ENCODE measurements at regions not wholly inside any gene's neighbourhood (a gene's known extent, or its start where the extent isn't known, plus 50 kb on each side); places are given as distances from the start of the nearest gene placed in this dataset.
"Not testable (repeated sequence)": the region's sequence is repeated elsewhere in the genome, so short reads cannot be mapped to it uniquely, and the experiment has no call there.

DNA sequence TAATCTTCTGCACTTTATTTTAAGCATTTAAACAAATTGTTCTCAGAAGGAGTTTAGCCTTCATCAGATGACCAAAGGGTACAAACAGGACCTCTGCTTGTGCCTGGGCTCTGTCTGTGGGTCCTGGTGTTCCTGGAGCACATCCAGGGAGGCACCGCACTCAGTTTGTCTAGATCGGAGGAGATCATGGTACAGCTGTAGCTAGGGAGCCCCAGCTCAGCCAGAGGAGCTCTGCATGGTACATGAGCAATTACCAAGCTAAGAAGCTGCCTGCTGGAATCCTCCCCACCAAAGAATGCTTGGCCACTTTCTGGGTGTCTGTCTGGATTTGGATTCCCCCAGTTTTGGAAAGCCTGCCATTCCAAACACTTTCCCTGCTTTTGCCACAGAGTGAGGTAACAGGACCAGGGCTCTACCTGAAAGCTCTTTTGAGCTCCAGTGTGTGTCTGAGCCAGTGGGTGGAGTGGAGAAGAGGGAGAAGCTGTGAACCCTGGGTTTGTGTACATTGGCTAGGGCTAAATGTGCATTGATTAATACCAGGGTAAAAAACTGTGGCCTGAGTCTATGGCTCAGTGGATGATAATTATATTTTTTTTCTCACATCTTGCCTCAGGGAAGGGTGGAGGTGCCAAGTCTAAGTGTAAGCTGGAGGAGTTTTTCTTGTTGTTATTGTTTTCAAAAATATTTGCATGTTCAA is 163.7 kb upstream of the IGF1 start:
- no peak overlapping the region for H3K27ac ChIP-seq
- H3K27me3 ChIP-seq (replicated peaks in 1 of 7): no peaks in the 10 kb centered on the region
- no peak overlapping the region for H3K4me3 ChIP-seq
- TF ChIP-seq POLR2A (IDR thresholded peaks at IDR 0.05) (no peak), POLR2AphosphoS5 (IDR thresholded peaks at IDR 0.05) (no peak)
- TF ChIP-seq, protein P1, sequence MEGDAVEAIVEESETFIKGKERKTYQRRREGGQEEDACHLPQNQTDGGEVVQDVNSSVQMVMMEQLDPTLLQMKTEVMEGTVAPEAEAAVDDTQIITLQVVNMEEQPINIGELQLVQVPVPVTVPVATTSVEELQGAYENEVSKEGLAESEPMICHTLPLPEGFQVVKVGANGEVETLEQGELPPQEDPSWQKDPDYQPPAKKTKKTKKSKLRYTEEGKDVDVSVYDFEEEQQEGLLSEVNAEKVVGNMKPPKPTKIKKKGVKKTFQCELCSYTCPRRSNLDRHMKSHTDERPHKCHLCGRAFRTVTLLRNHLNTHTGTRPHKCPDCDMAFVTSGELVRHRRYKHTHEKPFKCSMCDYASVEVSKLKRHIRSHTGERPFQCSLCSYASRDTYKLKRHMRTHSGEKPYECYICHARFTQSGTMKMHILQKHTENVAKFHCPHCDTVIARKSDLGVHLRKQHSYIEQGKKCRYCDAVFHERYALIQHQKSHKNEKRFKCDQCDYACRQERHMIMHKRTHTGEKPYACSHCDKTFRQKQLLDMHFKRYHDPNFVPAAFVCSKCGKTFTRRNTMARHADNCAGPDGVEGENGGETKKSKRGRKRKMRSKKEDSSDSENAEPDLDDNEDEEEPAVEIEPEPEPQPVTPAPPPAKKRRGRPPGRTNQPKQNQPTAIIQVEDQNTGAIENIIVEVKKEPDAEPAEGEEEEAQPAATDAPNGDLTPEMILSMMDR (IDR thresholded peaks at IDR 0.05 in 8 of 11, conservative IDR thresholded peaks at IDR 0.05 in 3 of 11): no peak
- intact Hi-C loops (cut with DNase I; ENCODE audit: low total_unique reads): no loop called here
- no peaks in the 10 kb centered on the region for H3K4me1 ChIP-seq
- no peak for DNase-seq
- peaks cover 0 to 19% (median 9%) of the 10 kb centered on the region in 8 donors for H3K9me3 ChIP-seq
- H3K36me3 ChIP-seq: no peaks in the 10 kb centered on the region
- 87 to 100% (median 94%) methylated on average over 2 of the region's 2 CpGs for WGBS, 5 donors

DNA sequence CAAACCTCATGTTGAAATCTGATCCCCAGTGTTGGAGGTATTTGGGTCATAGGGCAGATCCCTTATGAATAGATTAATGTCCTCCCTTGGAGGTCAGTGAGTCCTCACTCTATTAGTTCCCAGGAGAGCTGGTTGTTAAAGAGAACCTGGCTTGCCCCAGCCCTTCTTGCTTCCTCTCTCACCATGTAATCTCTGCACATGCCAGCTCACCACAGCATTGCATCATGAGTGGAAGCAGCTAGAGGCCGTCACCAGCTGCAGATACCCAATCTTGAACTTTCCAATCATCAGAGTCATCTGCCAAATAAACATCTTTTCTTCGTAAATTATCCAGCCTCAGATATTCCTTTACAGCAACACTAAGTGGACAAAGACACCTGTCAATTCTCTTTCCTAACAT is 161.8 kb upstream of the IGF1 start:
- Histone ChIP-seq H3K27ac (no peak overlapping the region), H3K4me1 (no peaks in the 10 kb centered on the region), H3K36me3 (no peaks in the 10 kb centered on the region), H3K4me3 (no peak overlapping the region), H3K9me3 (peaks cover 0 to 20% (median 9%) of the 10 kb centered on the region in 8 donors), H3K27me3 (replicated peaks in 1 of 7) (no peaks in the 10 kb centered on the region)
- TF ChIP-seq POLR2AphosphoS5 (IDR thresholded peaks at IDR 0.05) (no peak), POLR2A (IDR thresholded peaks at IDR 0.05) (no peak)
- TF ChIP-seq, protein P1 (IDR thresholded peaks at IDR 0.05 in 8 of 11, conservative IDR thresholded peaks at IDR 0.05 in 3 of 11): no peak
- no peak for DNase-seq
- WGBS, 5 donors: 65 to 93% (median 69%) methylated on average over 2 of the region's 2 CpGs
- intact Hi-C loops (cut with DNase I; ENCODE audit: low total_unique reads): no loop called here

DNA sequence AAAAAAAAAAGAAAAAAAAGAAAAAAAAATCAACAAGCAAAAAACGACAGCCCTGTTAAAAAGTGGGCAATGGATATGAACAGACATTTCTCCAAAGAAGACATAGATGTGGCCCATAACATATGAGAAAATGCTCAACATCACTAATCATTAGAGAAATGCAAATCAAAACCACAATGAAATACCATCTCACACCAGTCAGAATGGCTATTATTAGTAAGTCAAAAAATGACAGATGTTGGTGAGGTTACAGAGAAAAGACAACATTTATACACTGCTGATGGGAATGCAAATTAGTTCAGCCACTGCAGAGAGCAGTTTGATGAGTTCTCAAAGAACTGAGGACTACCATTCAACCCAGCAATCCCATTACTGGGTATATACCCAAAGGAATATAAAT is 160.3 kb upstream of the IGF1 start:
- H3K27ac ChIP-seq; H3K4me3 ChIP-seq; H3K4me1 ChIP-seq; H3K27me3 ChIP-seq (replicated peaks in 1 of 7); intact Hi-C loops (cut with DNase I; ENCODE audit: low total_unique reads); DNase-seq; H3K36me3 ChIP-seq: not testable (repeated sequence)
- 82 to 92% (median 85%) methylated on average over 1 of the region's 1 CpG for WGBS, 5 donors
- H3K9me3 ChIP-seq: peaks cover 0 to 20% (median 9%) of the 10 kb centered on the region in 8 donors

DNA sequence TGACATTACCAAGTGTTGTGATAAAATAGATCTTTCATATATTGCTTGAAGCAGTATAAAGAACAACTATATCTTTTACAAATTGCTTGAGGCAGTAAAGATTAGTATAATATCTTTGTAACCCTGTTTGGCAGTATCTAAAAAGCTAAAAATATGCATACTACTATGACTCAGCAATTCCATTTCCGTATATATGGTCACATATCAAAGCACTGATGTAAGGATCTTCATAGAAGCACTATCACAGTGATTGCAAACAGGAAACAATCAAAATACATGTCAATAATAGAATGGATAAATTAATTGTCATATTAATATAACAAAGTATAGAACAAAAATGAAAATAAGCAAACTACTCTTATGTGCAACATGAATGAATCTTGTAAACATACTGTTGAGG is 158.4 kb upstream of the IGF1 start:
- TF ChIP-seq POLR2AphosphoS5 (IDR thresholded peaks at IDR 0.05): no peak
- TF ChIP-seq, protein P1 (IDR thresholded peaks at IDR 0.05 in 8 of 11, conservative IDR thresholded peaks at IDR 0.05 in 3 of 11): no peak
- no peak for TF ChIP-seq POLR2A (IDR thresholded peaks at IDR 0.05)
- intact Hi-C loops (cut with DNase I; ENCODE audit: low total_unique reads): no loop called here
- Histone ChIP-seq H3K9me3 (peaks cover 0 to 20% (median 9%) of the 10 kb centered on the region in 8 donors), H3K4me3 (no peak overlapping the region), H3K4me1 (no peaks in the 10 kb centered on the region), H3K27me3 (replicated peaks in 1 of 7) (no peaks in the 10 kb centered on the region), H3K36me3 (no peaks in the 10 kb centered on the region), H3K27ac (no peak overlapping the region)
- no peak for DNase-seq
- WGBS, 5 donors: 33 to 47% (median 38%) methylated on average over 1 of the region's 1 CpG
